K562 (cell line): ENCODE measurements at regions not wholly inside any gene's neighbourhood (a gene's known extent, or its start where the extent isn't known, plus 50 kb on each side); places are given as distances from the start of the nearest gene placed in this dataset.

Source experiments
- ATAC-seq: fragments of 200-7000 bp; cut with Tn5 transposase; 3 replicates; pipeline ENCODE4 v1.9.1; 2020; ENCODE audit warnings: moderate library complexity
- BruUV-seq: library from RNA; stranded (reverse); fragments of 400-500 nt; replicated peaks from 2 replicates; lab custom pipeline; 2021; lab: Mats Ljungman, UMichigan
- CTCF ChIA-PET: fragments of 300-600 bp; formaldehyde crosslinking; extraction: SDS; loops from one replicate; lab custom pipeline; 2021; ENCODE audit warnings: low intra/inter-chr PET ratio; lab: Yijun Ruan, JAX
- POLR2A ChIA-PET: fragments of 300-600, 350-650 bp; sonication (Branson Sonifier 250); formaldehyde crosslinking; extraction: SDS; loops from one replicate; lab custom pipeline; 2021; ENCODE audit warnings: antibody characterized with exemption, inconsistent platforms; lab: Yijun Ruan, JAX
- DNase-seq, 4 experiments: peaks; one replicate each; pipeline versions ENCODE4 v3.0.0 to v3.0.0-alpha.2; 2011 to 2018; ENCODE audit warnings: low spot score in 3 of 4, mixed read lengths in 3 of 4; ENCODE audit errors: extremely low read depth in 1 of 4
- FAIRE-seq: peaks from 2 replicates; lab custom pipeline; 2011; peaks lifted over from hg19 to GRCh38; lab: Jason Lieb, UNC
- H2AFZ ChIP-seq: 2 replicates; pipeline ENCODE4 v1.6.0; 2011; ENCODE audit warnings: low read depth, low read length, control low read depth, inconsistent platforms
- H3K27ac ChIP-seq: fragments of 200-600 bp; 3 replicates; pipeline ENCODE4 v1.8.0; 2011; ENCODE audit warnings: low read depth, mild to moderate bottlenecking, control low read depth, inconsistent platforms, low read length, moderate library complexity, mixed read lengths; ENCODE audit errors: extremely low read depth
- H3K27me3 ChIP-seq, 2 experiments: fragments of 300-600 bp in 1 of 2; 2 replicates in 1 of 2; 3 replicates in 1 of 2; pipeline versions ENCODE4 v1.6.0 to v1.8.0; 2011; ENCODE audit warnings: inconsistent platforms in 2 of 2, low read length in 2 of 2, mild to moderate bottlenecking in 1 of 2, mixed read lengths in 1 of 2, moderate library complexity in 1 of 2; ENCODE audit not compliant: control insufficient read depth in 2 of 2, insufficient read depth in 2 of 2
- H3K36me3 ChIP-seq: fragments of 300-600 bp; 3 replicates; pipeline ENCODE4 v1.8.0; 2011; ENCODE audit warnings: mild to moderate bottlenecking, low read length, inconsistent platforms; ENCODE audit not compliant: control insufficient read depth, insufficient read depth
- H3K4me1 ChIP-seq, 2 experiments: fragments of 200-600 bp in 1 of 2; replicated peaks in 1 of 2; 2 replicates in 1 of 2; 3 replicates in 1 of 2; pipeline versions ENCODE4 v1.5.1 to v1.8.0; 2011; ENCODE audit warnings: inconsistent platforms in 2 of 2, low read length in 2 of 2, mild to moderate bottlenecking in 1 of 2, mixed read lengths in 1 of 2, moderate library complexity in 1 of 2; ENCODE audit not compliant: control insufficient read depth in 2 of 2, insufficient read depth in 2 of 2
- H3K4me2 ChIP-seq: 2 replicates; pipeline ENCODE4 v1.6.1; 2011; ENCODE audit warnings: low read length, control low read depth, inconsistent platforms, mixed read lengths; ENCODE audit not compliant: insufficient read depth
- H3K4me3 ChIP-seq: fragments of 200-600 bp; sonication (generic), shearing (Covaris generic); 2 replicates; pipeline ENCODE4 v1.5.1; 2016; ENCODE audit warnings: control low read depth, inconsistent platforms
- H3K79me2 ChIP-seq: fragments of 200-600 bp; 3 replicates; pipeline ENCODE4 v1.8.0; 2011; ENCODE audit warnings: low read length, inconsistent platforms; ENCODE audit not compliant: control insufficient read depth, insufficient read depth
- H3K9ac ChIP-seq, 2 experiments: 2 replicates each; pipeline versions ENCODE4 v1.6.0 to v1.6.1; 2011; ENCODE audit warnings: low read depth in 2 of 2, low read length in 2 of 2, control low read depth in 1 of 2, inconsistent platforms in 1 of 2, mild to moderate bottlenecking in 1 of 2, mixed read lengths in 1 of 2; ENCODE audit not compliant: insufficient read depth in 1 of 2
- H3K9me1 ChIP-seq: one replicate; pipeline ENCODE4 v1.6.0; 2011; ENCODE audit warnings: inconsistent platforms, mild to moderate bottlenecking, low read length, moderate library complexity; ENCODE audit not compliant: control insufficient read depth, insufficient read depth
- H3K9me3 ChIP-seq: replicated peaks from 2 replicates; pipeline ENCODE4 v1.5.1; 2011; ENCODE audit warnings: low read depth, low read length, inconsistent platforms; ENCODE audit not compliant: control insufficient read depth, insufficient read depth
- H4K20me1 ChIP-seq: replicated peaks from 2 replicates; pipeline ENCODE4 v1.6.1; 2011; ENCODE audit warnings: low read length, inconsistent platforms, mixed read lengths; ENCODE audit not compliant: control insufficient read depth, insufficient read depth
- E2F4 ChIP-seq: sonication (generic); formaldehyde crosslinking; IDR thresholded peaks from 2 replicates; pipeline ENCODE4 v1.8.0; 2022; ENCODE audit warnings: mild to moderate bottlenecking, low read depth, missing genetic modification reagents
- EGR1 ChIP-seq: fragments of 450-650 bp; conservative IDR thresholded peaks from 2 replicates; pipeline ENCODE4 v1.6.1; 2017; ENCODE audit warnings: mild to moderate bottlenecking
- EHMT2 ChIP-seq: fragments of 450-650 bp; IDR thresholded peaks from 2 replicates; pipeline ENCODE4 v1.6.1; 2018; ENCODE audit warnings: antibody characterized with exemption
- FIP1L1 ChIP-seq: fragments of 200-400 bp; formaldehyde crosslinking; IDR thresholded peaks from 2 replicates; pipeline ENCODE4 v1.6.1; 2018; ENCODE audit warnings: mild to moderate bottlenecking, low read depth, low read length; ENCODE audit not compliant: poor library complexity, severe bottlenecking
- ILF3 ChIP-seq: fragments of 450-650 bp; IDR thresholded peaks from 2 replicates; pipeline ENCODE4 v1.6.1; 2018; ENCODE audit warnings: antibody characterized with exemption, mild to moderate bottlenecking, moderate library complexity, borderline replicate concordance
- KHSRP ChIP-seq: fragments of 450-650 bp; IDR thresholded peaks from 2 replicates; pipeline ENCODE4 v1.6.1; 2017
- NCOA6 ChIP-seq: fragments of 450-650 bp; IDR thresholded peaks from 2 replicates; pipeline ENCODE4 v1.6.1; 2017; ENCODE audit warnings: mild to moderate bottlenecking
- SRSF1 ChIP-seq: fragments of 200-400 bp; formaldehyde crosslinking; IDR thresholded peaks from 2 replicates; pipeline ENCODE4 v1.6.1; 2017; ENCODE audit warnings: mild to moderate bottlenecking, low read depth, low read length, moderate library complexity
- TAF1 ChIP-seq: IDR thresholded peaks from 2 replicates; pipeline ENCODE4 v1.6.1; 2011; ENCODE audit warnings: mild to moderate bottlenecking, low read length, moderate library complexity; ENCODE audit not compliant: insufficient read depth, control insufficient read depth, severe bottlenecking; ENCODE audit errors: extremely low read depth
- TAL1 ChIP-seq: fragments of 450-650 bp; IDR thresholded peaks from 2 replicates; pipeline ENCODE4 v1.6.1; 2016; ENCODE audit warnings: mild to moderate bottlenecking
- WGBS: fragments of 100-300 bp; shearing (Covaris generic); methylation state at CpG from one replicate; pipeline ENCODE4 v1.1.6; 2016; ENCODE audit warnings: low coverage, mixed read lengths; ENCODE audit not compliant: insufficient coverage; ENCODE audit errors: missing lambda C conversion rate; 5-methylcytosine and 5-hydroxymethylcytosine counted together
- in situ Hi-C: fragments of 300-500 bp; cut with MboI; formaldehyde crosslinking; loops from 4 replicates; pipeline ENCODE4 v1.15.0; 2018; ENCODE audit warnings: inconsistent platforms, mixed read lengths
- intact Hi-C: fragments of 100-400 bp; cut with micrococcal nuclease; formaldehyde crosslinking; loops from 2 replicates; pipeline ENCODE4 v1.14.2; 2022
- TF ChIP-seq, protein P1 (sequence below): sonication (generic); formaldehyde crosslinking; IDR thresholded peaks from 2 replicates; pipeline ENCODE4 v1.8.1; 2022; ENCODE audit warnings: missing genetic modification reagents
- TF ChIP-seq, protein P2 (sequence below), 2 experiments: fragments of 450-650 bp in 1 of 2; sonication (generic) in 1 of 2; formaldehyde crosslinking in 1 of 2; IDR thresholded peaks; 2 replicates each; pipeline versions ENCODE4 v1.7.1 to v1.9.0; 2016 to 2022; ENCODE audit warnings: inconsistent platforms in 1 of 2, mild to moderate bottlenecking in 1 of 2, missing genetic modification reagents in 1 of 2

GRCh38 chrX:146264763-146265375 lies 447.2 kb downstream of the SLITRK2 start:
- H3K9me3 ChIP-seq: no peaks in the 10 kb centered on the region
- ChIA-PET POLR2A (no interaction called here), CTCF (no interaction called here)
- H3K27ac ChIP-seq: no peak overlapping the region
- no peaks in the 10 kb centered on the region for H3K9me1 ChIP-seq
- ATAC-seq (no peak), FAIRE-seq (no peak), DNase-seq (no peak)
- H3K9ac ChIP-seq: no peak overlapping the region
- BruUV-seq: no TSS peak
- no peak overlapping the region for H3K4me2 ChIP-seq
- no peaks in the 10 kb centered on the region for H3K4me1 ChIP-seq
- 0% methylated on average over 8 of the region's 8 CpGs for WGBS
- H4K20me1 ChIP-seq: no peaks in the 10 kb centered on the region
- H2AFZ ChIP-seq: no peak overlapping the region
- H3K4me3 ChIP-seq: no peak overlapping the region
- in situ Hi-C loops (no loop called here), intact Hi-C loops (no loop called here)
- H3K79me2 ChIP-seq: no peaks in the 10 kb centered on the region
- no peaks in the 10 kb centered on the region for H3K27me3 ChIP-seq
- no peaks in the 10 kb centered on the region for H3K36me3 ChIP-seq
- TF ChIP-seq TAL1: no peak
- TF ChIP-seq SRSF1: no peak
- TF ChIP-seq KHSRP: no peak
- TF ChIP-seq EGR1: no peak
- no peak for TF ChIP-seq E2F4
- no peak for TF ChIP-seq FIP1L1
- TF ChIP-seq EHMT2: no peak
- TF ChIP-seq, protein P1, sequence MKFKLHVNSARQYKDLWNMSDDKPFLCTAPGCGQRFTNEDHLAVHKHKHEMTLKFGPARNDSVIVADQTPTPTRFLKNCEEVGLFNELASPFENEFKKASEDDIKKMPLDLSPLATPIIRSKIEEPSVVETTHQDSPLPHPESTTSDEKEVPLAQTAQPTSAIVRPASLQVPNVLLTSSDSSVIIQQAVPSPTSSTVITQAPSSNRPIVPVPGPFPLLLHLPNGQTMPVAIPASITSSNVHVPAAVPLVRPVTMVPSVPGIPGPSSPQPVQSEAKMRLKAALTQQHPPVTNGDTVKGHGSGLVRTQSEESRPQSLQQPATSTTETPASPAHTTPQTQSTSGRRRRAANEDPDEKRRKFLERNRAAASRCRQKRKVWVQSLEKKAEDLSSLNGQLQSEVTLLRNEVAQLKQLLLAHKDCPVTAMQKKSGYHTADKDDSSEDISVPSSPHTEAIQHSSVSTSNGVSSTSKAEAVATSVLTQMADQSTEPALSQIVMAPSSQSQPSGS: no peak
- no peak for TF ChIP-seq TAF1
- TF ChIP-seq NCOA6: no peak
- TF ChIP-seq ILF3: no peak
- TF ChIP-seq, protein P2, sequence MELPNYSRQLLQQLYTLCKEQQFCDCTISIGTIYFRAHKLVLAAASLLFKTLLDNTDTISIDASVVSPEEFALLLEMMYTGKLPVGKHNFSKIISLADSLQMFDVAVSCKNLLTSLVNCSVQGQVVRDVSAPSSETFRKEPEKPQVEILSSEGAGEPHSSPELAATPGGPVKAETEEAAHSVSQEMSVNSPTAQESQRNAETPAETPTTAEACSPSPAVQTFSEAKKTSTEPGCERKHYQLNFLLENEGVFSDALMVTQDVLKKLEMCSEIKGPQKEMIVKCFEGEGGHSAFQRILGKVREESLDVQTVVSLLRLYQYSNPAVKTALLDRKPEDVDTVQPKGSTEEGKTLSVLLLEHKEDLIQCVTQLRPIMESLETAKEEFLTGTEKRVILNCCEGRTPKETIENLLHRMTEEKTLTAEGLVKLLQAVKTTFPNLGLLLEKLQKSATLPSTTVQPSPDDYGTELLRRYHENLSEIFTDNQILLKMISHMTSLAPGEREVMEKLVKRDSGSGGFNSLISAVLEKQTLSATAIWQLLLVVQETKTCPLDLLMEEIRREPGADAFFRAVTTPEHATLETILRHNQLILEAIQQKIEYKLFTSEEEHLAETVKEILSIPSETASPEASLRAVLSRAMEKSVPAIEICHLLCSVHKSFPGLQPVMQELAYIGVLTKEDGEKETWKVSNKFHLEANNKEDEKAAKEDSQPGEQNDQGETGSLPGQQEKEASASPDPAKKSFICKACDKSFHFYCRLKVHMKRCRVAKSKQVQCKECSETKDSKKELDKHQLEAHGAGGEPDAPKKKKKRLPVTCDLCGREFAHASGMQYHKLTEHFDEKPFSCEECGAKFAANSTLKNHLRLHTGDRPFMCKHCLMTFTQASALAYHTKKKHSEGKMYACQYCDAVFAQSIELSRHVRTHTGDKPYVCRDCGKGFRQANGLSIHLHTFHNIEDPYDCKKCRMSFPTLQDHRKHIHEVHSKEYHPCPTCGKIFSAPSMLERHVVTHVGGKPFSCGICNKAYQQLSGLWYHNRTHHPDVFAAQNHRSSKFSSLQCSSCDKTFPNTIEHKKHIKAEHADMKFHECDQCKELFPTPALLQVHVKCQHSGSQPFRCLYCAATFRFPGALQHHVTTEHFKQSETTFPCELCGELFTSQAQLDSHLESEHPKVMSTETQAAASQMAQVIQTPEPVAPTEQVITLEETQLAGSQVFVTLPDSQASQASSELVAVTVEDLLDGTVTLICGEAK (IDR thresholded peaks at IDR 0.05): no peak
- TF ChIP-seq, protein P2 (CRISPR knock-in tag; IDR thresholded peaks at IDR 0.05): no peak
